Stimulated activated CD4-positive, alpha-beta T cell treated with anti-CD3 and anti-CD28 coated beads, Interleukin-4, amount 100 ng/mL, for 24 hours (primary cell): ENCODE measurements at regions not wholly inside any gene's neighbourhood (a gene's known extent, or its start where the extent isn't known, plus 50 kb on each side); places are given as distances from the start of the nearest gene placed in this dataset.

ENCODE experiments used
- DNase-seq: peaks from one replicate; pipeline ENCODE4 v3.0.0-alpha.2; 2020

DNA sequence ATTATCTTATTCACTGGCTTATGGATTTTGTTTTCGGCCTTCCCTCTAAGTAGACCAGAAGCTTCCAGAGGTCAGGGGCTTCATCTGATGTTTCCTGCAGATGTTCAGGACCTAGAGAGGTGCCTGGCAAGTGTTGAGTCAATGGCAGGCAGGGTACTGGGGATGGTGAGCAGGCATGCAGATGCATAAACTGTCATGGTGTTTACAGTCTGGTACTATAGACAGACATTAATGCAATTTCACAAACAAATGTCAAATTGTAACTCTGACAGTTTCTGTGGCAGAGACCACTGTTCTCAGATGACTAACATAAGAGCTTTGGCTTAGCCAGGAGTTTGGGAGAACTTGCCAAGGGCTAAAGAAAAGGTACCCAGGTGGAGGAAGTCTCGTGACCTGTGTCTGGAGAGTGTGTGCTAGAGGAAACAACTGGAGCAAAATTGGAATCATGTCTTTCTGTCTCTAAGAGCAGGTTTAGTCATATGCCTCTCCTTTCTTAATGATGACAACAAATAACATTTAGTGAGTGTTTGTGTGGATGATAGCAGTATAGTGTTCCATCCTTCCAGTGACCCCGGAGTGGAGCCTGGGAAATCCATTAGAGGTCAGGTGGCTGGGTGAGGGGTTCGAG, 53.7 kb upstream of the TRAK1 start:
- no peak for DNase-seq

DNA sequence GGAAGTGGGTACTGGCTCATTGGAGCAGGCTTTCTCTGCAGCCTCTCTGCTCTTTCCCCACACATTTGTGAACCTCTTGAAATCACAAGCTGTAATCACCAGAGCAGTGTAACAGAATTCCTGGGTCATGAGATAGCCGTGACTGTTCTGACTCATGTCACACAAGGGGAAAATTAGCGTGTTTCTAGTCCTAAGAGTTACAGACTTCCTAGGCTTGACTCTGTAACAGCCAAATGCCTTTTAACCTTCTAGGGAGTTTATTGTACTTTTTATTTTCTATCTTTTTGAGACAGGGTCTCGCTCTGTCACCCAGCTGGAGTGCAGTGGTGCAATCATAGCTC, 54.7 kb upstream of the TRAK1 start:
- DNase-seq = no peak

DNA sequence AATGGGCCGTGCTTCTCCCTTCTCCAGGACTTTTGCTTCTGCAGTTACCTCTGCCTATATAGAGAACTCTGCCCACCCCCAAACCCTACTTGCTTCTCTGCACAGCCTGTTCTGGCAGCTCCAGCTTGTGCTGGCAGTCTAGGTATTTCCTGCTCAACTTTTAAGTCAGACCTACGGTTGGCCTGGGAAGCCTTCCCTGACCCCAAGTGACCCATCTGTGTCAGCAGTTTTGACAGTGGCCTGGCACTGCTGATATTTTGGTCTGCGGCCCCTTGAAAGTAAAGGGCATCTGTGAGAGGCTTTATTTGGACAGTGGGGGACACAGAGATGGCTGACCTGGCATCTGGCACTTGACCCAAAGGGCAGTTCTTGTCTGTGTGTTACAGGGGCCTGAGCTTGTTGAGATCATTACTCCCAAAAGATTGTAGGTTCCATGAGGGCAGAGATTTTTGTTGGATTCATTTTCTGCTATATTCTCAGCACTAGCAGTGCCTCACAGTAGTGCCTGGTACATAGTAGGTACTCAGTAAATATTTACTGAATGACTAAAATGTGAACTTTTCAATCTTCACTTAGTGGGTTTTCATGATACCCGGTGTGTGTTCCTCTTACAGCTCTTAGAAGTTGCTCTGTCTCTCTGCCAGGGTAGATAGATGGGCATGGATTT, 55.2 kb upstream of the TRAK1 start:
- no peak for DNase-seq

DNA sequence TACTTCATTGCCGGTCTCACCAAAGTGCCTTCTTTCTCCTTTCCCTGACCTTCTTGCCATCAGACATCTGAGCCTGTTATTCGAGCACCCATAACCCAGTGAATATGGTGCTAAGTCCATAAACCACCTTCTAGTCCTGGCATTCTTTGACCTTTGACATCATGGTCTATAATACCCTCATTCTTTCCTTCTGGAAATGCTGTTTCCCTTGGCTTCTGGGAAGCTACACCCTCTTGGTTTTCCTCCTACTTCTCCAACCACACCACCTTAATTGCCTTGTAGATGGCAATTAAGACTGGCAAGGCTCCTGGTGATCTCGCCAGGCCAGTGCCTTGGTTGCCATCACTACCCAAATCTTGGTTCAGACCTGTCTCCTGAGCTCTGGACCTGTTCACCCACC, 56.1 kb upstream of the TRAK1 start:
- DNase-seq = no peak

DNA sequence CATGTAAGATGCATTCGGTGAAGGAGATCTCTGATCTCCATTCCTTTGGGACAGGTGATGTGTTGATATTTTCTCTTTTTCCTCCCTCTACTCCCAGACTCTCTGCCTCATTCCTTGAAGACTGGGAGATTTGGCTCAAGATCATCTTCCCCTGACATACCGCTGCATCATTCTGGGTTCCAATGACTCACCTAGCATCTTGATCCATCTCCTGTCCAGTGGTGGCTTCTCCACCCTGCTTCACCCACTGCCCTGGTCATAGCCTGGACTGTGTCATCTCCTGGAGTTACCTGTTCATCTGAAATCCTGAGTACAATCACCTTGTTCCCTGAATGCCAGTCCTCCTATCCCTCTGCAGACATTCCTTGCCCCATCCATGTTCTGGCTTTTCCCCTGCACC, 57.4 kb upstream of the TRAK1 start:
- no peak for DNase-seq

DNA sequence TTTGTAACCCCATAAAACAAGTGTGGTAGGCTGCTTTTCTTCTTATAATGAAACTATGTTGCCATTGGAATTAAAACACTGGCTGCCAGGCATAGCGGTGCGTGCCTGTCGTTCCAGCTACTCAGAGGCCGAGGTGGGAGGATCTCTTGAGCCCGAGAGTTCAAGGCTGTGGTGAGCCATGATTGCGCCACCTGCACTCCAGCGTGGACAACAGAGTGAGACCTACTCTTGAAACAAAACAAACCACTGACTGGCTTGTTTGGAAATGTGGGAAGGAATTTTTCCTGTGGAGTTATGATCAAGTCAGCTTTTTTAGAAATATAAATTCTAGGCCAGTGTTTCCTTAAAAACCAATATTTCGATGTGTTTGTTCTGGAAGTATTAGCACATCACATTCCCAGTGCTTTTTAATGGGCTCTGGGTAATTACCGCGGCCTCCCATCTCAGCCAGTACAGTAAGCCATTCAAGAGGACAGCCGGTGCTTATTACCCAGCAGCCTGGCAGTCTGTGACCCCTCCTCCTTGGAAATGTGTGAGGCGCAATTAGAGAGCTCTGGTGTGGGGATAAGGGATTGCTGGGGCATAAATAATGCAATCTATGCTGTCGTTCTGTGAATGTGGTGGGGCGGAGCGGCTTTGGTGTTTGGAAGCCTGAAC, 58.3 kb upstream of the TRAK1 start:
- DNase-seq = no peak

DNA sequence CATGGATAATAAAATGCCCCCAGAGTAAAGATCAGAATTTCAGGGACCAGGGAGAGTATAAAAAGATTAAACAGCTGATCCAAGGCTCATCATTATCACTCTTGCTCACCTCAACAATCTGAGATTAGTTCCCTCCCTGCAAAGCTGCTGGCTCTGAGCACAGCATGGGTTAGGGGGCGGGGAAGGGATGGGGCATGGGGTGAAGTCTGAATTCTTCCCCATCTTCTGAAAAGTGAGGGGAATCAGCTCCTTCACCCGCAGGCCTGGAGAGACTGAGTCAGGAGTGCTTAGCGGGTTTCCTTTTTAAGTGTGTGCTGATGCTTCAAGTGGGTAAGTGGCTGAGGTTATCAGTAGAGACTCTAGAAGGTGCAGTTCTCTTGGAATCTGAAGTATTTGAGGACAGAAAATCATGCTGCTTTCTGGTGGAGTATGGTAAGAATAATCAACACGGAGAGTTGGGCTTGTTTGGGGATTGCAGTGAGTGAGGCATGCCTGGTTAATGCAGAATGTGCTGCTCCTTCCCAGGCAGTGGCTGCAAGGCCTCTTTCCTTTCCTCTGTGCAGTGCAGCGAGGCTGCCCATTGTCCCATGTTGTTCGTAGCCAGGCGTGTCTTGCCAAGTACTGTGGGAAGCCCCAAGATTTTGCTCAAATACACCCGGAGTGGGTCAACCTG, 59.2 kb upstream of the TRAK1 start:
- no peak for DNase-seq

DNA sequence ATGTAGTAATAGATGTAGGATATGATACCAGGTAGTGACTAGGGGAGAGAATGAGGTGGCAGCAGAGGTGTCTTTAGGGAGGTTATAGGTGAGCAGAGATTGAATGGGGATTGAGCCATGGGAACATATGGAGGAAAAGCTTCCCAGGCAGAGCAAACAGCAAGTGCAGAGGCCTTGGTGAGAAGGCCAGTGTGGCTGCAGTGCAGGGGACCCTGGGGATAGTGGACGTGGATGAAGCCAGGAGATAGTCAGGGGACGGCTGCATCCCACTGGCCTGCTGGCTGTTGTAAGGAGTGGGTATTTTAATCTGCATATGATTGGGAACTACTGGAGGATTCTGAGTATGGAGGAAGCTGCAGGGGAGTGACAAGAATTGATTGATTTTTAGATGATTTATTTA, 62.7 kb upstream of the TRAK1 start:
- DNase-seq = no peak

DNA sequence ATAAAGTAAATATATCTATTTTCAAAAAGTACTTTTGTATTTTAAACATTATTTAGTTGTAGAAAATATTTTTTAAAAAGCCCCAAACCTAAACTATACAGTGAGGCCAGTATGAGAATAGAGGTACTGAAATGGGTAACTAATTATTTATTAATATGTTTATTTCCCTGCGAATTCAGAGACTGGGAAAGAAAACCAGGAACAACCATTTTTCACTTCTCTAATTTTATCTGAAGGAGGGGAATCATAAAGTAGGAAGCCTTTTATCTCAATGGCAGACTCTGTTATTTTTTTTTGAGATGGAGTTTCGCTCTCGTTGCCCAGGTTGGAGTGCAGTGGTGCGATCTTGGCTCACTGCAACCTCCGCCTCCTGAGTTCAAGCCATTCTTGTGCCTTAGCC, 63.6 kb upstream of the TRAK1 start:
- no peak for DNase-seq

DNA sequence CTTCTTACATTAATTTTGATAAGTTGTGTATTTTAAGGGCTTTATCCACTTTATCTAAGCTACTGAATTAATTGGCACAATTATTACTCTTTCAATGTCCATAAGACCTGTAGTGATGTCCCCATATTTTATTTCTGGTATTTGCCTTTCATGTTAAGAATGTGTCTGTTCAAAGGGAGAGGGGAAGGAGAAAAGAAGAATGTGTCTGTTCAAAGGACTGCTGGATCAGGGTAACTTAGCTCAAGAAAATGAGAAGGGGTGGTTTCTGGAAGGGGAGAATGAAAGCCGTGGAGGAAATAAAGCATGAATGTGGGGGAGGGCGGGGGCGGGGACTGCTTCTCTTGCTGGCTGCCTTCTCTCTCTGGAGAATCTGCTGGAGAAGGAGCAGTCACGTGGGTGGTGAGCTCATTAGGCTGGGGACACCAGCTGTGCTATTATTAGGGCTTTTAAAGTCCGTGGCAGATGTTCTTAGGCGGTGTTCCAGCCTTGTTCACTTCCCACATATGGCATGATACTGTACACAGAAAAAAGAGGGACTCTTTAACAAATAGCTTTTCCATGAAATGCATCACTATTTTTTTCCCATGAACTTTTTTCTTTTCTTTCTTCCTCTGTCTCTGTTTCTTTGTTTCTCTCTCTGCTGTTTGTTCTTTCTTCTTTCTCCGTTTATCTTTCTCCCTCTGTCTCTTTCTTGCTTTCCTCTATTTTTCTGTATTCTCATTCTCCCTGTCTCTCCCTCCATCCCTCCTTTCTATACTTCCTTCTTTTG, 63.7 kb upstream of the ULK4 start:
- no peak for DNase-seq

DNA sequence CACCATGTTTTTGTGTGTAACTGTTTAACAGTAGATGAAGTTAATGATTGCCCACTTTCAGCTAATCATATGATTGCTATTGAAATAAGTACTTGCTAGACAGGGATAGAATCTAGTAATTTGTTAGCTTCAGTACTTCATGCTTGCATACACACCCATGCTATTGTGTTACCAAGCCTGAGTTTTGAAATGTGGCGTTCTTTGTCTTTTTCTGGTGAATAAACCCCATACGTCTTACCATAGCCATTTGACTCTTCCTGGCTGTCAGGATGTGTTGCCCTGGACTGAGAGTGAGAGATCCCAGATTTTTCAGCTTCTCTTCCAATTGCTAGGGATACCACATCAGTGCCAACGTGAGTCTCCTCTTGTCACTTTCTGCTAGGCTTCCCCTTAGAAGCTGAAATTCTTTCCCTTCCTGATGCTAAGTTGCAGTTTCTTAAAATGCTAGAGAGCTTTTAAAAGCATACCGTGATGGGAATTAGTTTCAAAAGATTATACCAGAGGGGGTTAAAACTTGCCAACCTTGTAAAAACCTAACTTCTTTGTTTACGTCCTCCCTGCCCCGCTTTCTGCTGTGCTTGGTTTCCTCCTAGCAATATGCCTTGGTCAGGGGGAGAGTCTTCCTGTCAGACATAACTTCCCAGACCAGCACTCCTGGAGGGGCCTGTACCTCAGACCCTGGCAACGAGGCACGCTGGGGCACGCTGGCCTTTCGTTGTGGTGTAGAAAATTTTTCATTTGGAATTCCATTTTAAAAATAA, 62.9 kb upstream of the ULK4 start:
- DNase-seq = no peak

DNA sequence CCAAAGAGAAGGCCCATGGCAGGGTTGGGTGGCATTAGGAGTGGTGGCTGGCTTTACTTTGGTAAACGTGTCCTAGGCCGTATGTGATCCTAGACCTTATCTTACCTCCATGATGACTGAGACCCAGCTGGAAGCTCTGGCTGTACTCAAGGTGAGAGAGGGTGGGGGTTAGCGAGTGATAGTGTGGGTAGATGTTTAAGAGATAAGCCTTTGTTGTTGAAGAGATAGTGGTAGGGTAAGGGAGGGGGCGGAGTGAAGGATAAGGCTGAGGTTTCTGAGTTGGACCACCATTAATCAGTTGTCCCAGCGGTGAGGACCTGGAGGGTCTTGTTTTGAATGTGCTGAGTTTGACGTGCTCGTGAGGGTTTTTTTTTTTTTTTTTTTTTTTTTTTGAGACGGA, 61.5 kb upstream of the ULK4 start:
- peak; percentile 53 for DNase-seq

DNA sequence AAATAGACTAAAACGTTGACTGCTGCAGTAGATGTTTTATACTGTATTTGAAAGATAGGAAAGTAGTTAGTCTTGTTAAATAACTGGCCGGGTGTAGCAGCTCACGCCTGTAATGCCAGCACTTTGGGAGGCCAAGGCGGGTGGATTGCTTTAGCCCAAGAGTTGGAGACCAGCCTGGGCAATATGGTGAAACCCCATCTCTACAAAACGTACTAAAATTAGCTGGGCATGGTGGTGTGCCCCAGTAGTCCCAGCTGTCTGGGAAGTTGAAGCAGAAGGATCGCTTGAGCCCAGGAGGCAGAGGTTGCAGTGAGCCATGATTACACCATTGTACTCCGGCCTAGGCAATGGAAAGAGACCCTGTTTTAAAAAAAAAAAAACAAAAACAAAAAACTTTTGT, 60.5 kb upstream of the ULK4 start:
- no peak for DNase-seq

DNA sequence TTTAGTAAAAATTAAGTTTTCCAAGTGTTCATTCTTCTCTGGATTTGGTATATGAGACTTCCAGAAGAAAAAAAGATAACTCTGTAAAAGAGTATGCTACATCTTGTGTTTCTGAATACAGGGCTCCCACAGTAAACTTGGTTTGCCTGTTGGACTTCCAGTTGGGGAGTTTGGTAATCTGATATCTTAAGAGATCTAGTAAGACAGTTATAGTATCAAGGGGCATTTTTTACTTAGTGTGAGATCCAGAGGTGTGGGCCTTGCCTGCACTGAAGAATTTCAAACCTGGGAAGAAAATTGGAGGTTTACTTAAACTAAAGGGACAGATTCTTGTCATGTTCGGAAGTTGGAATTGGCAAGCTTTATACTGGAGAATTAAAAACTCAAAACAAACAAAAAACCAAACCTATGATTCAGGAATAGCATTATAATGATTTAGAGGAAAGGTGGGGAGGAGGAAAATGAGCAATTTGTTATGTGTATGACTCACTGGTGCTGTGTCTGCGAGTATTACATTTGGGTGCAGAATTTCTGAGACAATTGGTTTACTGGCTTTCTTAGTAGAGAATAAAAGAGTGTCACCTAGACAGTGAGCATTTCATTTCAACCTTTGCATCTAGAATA, 58.9 kb upstream of the ULK4 start:
- DNase-seq = no peak

DNA sequence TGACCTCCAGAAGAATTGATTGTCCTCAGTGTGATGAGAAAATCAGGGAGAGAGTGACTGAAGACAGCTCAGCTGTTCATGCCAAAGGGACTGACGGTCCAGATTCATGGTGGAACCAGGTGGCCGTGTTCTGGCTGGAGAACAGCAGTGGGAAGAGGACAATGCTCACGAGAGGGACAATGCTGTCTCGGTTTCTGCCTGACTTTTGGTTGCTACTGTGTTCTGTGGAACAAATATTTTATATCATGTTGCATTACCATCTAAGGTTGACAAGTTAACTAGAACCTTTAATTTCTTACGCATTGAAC, 58.0 kb upstream of the ULK4 start:
- no peak for DNase-seq

DNA sequence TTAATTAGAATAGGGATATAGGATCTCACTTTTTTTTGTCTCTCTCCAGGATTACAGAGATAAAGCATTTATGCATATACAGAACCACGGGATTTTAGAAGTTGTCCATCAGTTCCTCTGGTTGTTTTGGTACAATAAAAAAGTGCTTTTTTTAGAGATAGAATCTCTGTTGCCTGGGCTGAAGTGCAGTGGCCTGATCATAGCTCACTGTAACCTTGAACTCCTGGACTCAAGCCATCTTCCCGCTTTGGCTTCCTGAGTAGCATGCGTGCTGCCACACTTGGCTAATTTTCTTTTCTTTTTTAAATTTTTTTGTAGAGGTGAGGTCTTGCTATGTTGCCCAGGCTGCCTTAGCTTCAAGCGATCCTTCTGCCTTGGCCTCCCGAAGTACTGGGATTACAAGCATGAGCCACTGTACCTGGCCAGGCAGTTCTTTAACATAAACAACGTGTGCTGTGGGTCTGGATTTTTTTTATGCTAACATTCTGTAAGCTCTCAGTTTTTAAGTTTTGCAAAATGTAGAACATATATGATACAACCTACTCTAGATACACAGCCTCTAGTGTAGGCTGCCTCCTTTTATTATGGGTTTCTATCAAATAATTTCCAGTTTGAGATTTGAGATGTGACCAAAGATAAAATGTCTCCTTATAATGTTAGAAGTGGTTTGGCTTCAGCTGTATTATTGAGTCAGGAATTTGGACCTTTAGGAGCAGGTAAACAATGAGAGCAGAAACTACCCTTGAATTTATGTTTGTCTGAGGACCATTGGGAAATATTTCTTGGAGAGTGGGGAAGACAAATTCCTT, 57.4 kb upstream of the ULK4 start:
- DNase-seq = no peak

DNA sequence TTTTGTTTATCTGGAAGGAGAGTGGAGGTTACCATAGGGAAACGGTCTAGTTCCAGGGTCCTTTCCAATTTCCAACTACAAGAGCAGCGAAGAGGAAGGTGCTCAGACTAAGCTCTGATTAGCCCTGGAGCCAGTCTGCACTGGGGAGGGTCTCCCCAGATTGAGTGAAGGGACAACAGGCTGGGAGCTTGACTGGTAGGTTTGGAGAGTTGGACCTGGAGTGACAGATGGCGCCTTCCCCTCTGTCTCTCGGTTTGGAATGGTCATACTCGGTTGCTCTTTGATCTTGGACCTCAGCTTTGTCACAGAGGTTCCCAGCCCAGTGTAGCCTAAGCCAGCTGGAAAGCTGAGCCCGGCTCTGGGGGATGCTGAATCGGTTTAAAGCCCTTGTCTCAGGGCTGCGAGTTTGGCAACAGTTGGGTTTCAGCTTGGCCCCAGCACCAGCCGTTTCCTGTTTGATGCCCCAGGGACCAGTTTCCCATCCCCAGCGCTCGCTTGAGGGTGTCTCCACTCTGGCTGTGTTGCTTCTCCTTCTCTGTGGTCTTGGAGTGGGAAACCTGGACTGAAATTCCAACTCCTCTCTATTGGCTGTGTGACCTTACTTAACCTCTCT, 53.1 kb upstream of the ULK4 start:
- no peak for DNase-seq

DNA sequence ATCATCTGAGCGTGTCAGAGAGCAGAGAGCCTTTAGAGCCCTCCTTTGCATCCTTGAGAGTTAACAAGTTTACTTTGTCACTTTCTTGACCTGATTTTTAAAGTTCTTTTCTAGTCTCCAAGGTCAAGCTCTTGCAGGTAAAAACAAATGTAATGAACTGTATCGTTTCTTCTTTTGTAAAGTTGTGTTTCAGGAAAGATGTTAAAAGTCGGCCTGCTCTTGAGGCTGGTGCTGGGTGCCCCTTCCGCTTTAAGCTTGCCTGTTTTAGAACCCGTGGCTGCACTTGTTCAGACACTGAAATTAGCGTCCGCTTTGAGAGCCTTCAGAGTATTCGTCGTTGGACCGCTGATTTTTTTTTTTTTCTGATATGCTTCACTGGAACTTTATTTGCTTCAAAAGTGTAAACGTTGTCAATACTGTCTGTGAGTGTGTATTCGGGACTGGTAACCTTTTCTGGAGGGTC, 52.6 kb upstream of the ULK4 start:
- DNase-seq = no peak

DNA sequence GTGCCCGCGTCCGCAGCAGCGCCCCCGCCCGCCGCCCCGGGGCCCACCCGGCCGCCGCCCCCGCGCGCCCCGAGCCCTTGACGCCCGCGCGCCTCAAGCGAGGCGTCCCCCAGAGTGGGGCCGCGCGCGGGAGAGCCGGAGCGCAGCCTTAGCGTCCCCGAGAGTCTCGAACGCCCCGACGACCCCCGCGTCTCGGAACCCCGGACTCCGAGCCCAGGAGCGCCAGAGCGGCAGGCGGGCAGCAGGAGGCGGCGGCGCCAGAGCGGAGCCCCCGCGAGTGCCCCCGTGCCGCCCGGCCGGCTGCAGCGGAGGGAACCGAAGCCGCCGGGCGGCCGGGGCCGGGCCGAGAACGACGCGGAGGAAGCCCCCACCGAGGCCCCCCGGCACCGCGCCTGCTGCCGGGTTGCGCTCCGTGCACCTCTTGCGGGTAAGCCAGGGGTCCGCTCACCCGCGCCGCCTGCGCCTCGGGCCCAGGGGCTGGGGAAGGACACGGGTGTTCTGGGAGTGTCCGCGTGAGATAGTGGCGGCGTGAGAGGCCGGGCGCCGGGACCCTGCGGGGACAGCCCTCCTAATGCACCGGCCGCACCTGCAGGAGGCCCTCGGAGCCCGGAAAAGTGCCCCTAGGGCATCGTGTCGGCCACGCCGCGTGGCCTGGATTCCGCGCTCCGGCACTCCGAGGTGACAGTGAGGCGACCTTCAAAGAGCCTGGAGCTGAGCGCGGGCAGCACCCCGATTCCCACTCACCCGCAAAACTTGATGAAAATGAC, 52.0 kb upstream of the ULK4 start:
- peak; percentile 40 for DNase-seq
